ENCODE measurements at regions not wholly inside any gene's neighbourhood (a gene's known extent, or its start where the extent isn't known, plus 50 kb on each side); places are given as distances from the start of the nearest gene placed in this dataset.

DNA sequence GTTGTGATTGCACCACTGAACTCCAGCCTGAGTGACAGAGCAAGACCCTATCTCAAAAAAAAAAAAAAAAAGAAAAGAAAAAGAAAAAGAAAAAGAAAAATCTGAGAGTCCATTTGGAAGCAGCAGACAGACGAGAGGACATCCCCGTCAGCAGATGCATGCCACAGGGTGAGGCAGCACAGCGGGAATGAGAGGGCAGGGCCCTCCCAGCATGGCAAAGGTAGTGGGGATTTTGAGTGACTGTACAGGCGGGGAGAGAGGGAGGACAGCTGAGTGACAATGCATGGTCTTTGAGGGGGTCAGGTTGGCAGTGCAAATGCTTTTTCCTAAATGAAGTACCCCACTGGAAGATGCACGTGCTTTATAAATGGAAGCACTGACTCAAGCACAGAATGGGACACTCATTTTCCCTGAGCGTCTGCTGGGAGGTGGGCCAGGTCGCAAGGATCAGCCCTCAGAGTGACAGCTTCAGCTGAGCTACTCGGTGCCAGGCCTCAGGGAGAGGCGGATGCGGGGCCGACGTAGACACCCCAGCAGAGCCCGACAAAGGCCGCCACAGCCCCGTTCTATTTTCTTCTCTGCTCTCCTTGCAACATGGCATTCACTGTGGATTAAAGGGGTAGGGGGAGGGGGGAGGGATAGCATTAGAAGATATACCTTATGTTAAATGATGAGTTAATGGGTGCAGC, 113.5 kb downstream of the SHANK2 start:
- DNase-seq (ENCODE audit: extremely low spot score): no peak
- no peak for TF ChIP-seq FOXK2 (IDR thresholded peaks at IDR 0.05)
- TF ChIP-seq ZNF384 (IDR thresholded peaks at IDR 0.05): no peak
- TF ChIP-seq FOXA1 (IDR thresholded peaks at IDR 0.05): no peak
- no peak for TF ChIP-seq SP1 (IDR thresholded peaks at IDR 0.05)
- TF ChIP-seq TARDBP (IDR thresholded peaks at IDR 0.05): no peak
- TF ChIP-seq ELF4 (IDR thresholded peaks at IDR 0.05): no peak
- TF ChIP-seq FOXM1 (IDR thresholded peaks at IDR 0.05; ENCODE audit: borderline replicate concordance): no peak
- no peak for TF ChIP-seq PKNOX1 (IDR thresholded peaks at IDR 0.05)
- TF ChIP-seq BHLHE40 (IDR thresholded peaks at IDR 0.05; ENCODE audit: borderline replicate concordance): no peak
- no peak for TF ChIP-seq HDGF (IDR thresholded peaks at IDR 0.05; ENCODE audit: borderline replicate concordance)
- no peak for TF ChIP-seq L3MBTL2 (conservative IDR thresholded peaks at IDR 0.05)
- no peak for TF ChIP-seq SUZ12 (IDR thresholded peaks at IDR 0.05)
- no peak for TF ChIP-seq ARNT (IDR thresholded peaks at IDR 0.05)
- TF ChIP-seq LEF1 (IDR thresholded peaks at IDR 0.05; ENCODE audit: borderline replicate concordance): no peak
- ChIA-PET POLR2A (no interaction called here), CTCF (no interaction called here)

GRCh38 chr11:71137376-71137775, 115.0 kb downstream of the SHANK2 start:
- CTCF ChIA-PET: no interaction called here
- no peak for TF ChIP-seq NFRKB (IDR thresholded peaks at IDR 0.05)
- TF ChIP-seq BHLHE40 (IDR thresholded peaks at IDR 0.05; ENCODE audit: borderline replicate concordance): no peak
- no peak for TF ChIP-seq L3MBTL2 (conservative IDR thresholded peaks at IDR 0.05)
- POLR2A ChIA-PET: no interaction called here
- no peak for DNase-seq (ENCODE audit: extremely low spot score)

DNA sequence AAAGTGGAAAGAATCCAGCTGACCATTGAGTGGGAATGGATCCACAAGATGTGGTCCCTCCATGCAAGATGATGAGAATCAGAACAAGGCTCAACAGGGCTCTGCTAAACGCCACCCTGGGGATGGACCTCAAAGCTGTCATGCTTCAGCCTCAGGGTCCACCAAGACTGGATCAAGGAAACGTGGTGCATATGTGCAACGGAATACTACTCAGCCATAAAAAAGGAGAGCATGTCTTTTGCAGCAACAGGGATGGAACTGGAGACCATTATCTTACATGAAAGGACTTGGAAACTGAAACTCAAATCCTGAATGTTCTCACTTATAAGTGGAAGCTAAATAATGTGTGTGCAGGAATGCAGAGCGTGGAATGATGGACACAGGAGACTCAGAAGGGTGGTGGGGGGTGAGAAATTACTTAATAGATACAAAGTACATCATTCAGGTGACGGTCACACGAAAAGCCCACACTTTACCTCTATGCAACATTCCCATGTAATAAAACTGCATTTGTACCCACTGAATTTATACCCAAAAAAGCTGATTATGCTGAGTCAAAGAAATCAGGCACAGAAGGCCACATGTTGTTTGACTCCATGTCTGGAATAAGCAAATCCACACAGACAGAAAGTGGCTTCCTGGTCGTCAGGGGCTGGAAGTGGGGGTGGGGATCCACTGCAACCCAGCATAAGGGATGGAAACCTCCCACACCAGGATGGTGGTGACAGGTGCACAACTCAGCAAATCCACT, 116.1 kb downstream of the SHANK2 start:
- TF ChIP-seq BHLHE40 (IDR thresholded peaks at IDR 0.05; ENCODE audit: borderline replicate concordance) (no peak), TARDBP (IDR thresholded peaks at IDR 0.05) (no peak), FOXA1 (IDR thresholded peaks at IDR 0.05) (no peak), HDGF (IDR thresholded peaks at IDR 0.05; ENCODE audit: borderline replicate concordance) (no peak), ZNF384 (IDR thresholded peaks at IDR 0.05) (no peak), NFRKB (IDR thresholded peaks at IDR 0.05) (no peak), LEF1 (IDR thresholded peaks at IDR 0.05; ENCODE audit: borderline replicate concordance) (no peak), FOXM1 (IDR thresholded peaks at IDR 0.05; ENCODE audit: borderline replicate concordance) (no peak), L3MBTL2 (conservative IDR thresholded peaks at IDR 0.05) (no peak), CTBP1 (IDR thresholded peaks at IDR 0.05; ENCODE audit: borderline replicate concordance) (no peak), FOXK2 (IDR thresholded peaks at IDR 0.05) (no peak), ARNT (IDR thresholded peaks at IDR 0.05) (no peak), SUZ12 (IDR thresholded peaks at IDR 0.05) (no peak), ELF4 (IDR thresholded peaks at IDR 0.05) (no peak), PKNOX1 (IDR thresholded peaks at IDR 0.05) (no peak), SP1 (IDR thresholded peaks at IDR 0.05) (no peak)
- ChIA-PET POLR2A (no interaction called here), CTCF (no interaction called here)
- no peak for DNase-seq (ENCODE audit: extremely low spot score)

GRCh38 chr11:71135112-71135511, 117.3 kb downstream of the SHANK2 start:
- TF ChIP-seq ELF4 (IDR thresholded peaks at IDR 0.05) (no peak), NFRKB (IDR thresholded peaks at IDR 0.05) (no peak), SP1 (IDR thresholded peaks at IDR 0.05) (no peak), ARNT (IDR thresholded peaks at IDR 0.05) (no peak), SUZ12 (IDR thresholded peaks at IDR 0.05) (no peak)
- ChIA-PET CTCF (no interaction called here), POLR2A (no interaction called here)
- DNase-seq (ENCODE audit: extremely low spot score): no peak

GRCh38 chr11:71133946-71134345, 118.4 kb downstream of the SHANK2 start:
- ChIA-PET CTCF (no interaction called here), POLR2A (no interaction called here)
- no peak for DNase-seq (ENCODE audit: extremely low spot score)
- TF ChIP-seq NFRKB (IDR thresholded peaks at IDR 0.05): no peak
- TF ChIP-seq SP1 (IDR thresholded peaks at IDR 0.05): no peak
- TF ChIP-seq FOXK2 (IDR thresholded peaks at IDR 0.05): no peak
- TF ChIP-seq CTBP1 (IDR thresholded peaks at IDR 0.05; ENCODE audit: borderline replicate concordance): no peak
- TF ChIP-seq FOXA1 (IDR thresholded peaks at IDR 0.05): no peak
- no peak for TF ChIP-seq SUZ12 (IDR thresholded peaks at IDR 0.05)
- no peak for TF ChIP-seq TARDBP (IDR thresholded peaks at IDR 0.05)
- TF ChIP-seq FOXM1 (IDR thresholded peaks at IDR 0.05; ENCODE audit: borderline replicate concordance): no peak
- TF ChIP-seq ELF4 (IDR thresholded peaks at IDR 0.05): no peak
- no peak for TF ChIP-seq BHLHE40 (IDR thresholded peaks at IDR 0.05; ENCODE audit: borderline replicate concordance)
- TF ChIP-seq ARNT (IDR thresholded peaks at IDR 0.05): no peak
- TF ChIP-seq LEF1 (IDR thresholded peaks at IDR 0.05; ENCODE audit: borderline replicate concordance): no peak
- TF ChIP-seq HDGF (IDR thresholded peaks at IDR 0.05; ENCODE audit: borderline replicate concordance): no peak
- TF ChIP-seq PKNOX1 (IDR thresholded peaks at IDR 0.05): no peak

GRCh38 chr11:71131861-71132260, 120.5 kb downstream of the SHANK2 start:
- CTCF ChIA-PET: no interaction called here
- POLR2A ChIA-PET: no interaction called here
- DNase-seq (ENCODE audit: extremely low spot score): no peak
- TF ChIP-seq PKNOX1 (IDR thresholded peaks at IDR 0.05) (no peak), HDGF (IDR thresholded peaks at IDR 0.05; ENCODE audit: borderline replicate concordance) (no peak), ELF4 (IDR thresholded peaks at IDR 0.05) (no peak), CTBP1 (IDR thresholded peaks at IDR 0.05; ENCODE audit: borderline replicate concordance) (no peak), SP1 (IDR thresholded peaks at IDR 0.05) (no peak), FOXK2 (IDR thresholded peaks at IDR 0.05) (no peak), FOXA1 (IDR thresholded peaks at IDR 0.05) (no peak)
